Neural crest cell (in vitro differentiated cells): ENCODE measurements at regions not wholly inside any gene's neighbourhood (a gene's known extent, or its start where the extent isn't known, plus 50 kb on each side); places are given as distances from the start of the nearest gene placed in this dataset.

Experiments
- DNase-seq: peaks from one replicate; pipeline ENCODE4 v3.0.0; 2021; ENCODE audit warnings: low read depth, mixed read lengths, low spot score
- H3K27ac Mint-ChIP-seq: one replicate; pipeline ENCODE4 v1.8.0; 2021; ENCODE audit warnings: mild to moderate bottlenecking, mixed read lengths; ENCODE audit not compliant: unreplicated experiment
- H3K27me3 Mint-ChIP-seq: 2 replicates; pipeline ENCODE4 v1.8.0; 2021; ENCODE audit warnings: low read depth, mild to moderate bottlenecking, mixed read lengths
- H3K36me3 Mint-ChIP-seq: 2 replicates; pipeline ENCODE4 v1.8.0; 2021; ENCODE audit warnings: low read depth, mild to moderate bottlenecking, mixed read lengths
- H3K4me1 Mint-ChIP-seq: 2 replicates; pipeline ENCODE4 v1.8.0; 2021; ENCODE audit warnings: mixed read lengths
- H3K4me3 Mint-ChIP-seq: one replicate; pipeline ENCODE4 v1.8.0; 2021; ENCODE audit warnings: mild to moderate bottlenecking, mixed read lengths
- H3K9me3 Mint-ChIP-seq: 2 replicates; pipeline ENCODE4 v1.8.0; 2021; ENCODE audit warnings: mixed read lengths
- CTCF ChIP-seq: fragments of 200-600 bp; sonication (generic); conservative IDR thresholded peaks from 2 replicates; pipeline ENCODE4 v1.5.0; 2021; ENCODE audit warnings: antibody characterized with exemption, mild to moderate bottlenecking

DNA sequence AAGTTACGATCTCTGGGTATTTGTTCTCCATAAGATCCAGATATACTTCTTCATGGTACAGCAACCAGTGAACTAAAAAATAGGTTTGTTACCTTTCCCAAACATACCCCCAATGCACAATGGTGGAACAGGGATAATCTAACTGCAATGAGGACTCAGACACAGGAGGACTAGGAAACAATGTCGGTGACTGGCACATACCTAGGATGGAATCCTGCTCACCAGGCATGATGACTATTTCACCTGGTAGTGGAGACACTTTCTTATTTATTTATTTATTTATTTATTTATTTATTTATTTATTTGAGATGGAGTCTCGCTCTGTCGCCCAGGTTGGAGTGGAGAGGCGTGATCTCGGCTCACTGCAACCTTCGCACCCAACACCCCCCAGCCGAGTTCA, 159.9 kb upstream of the CCNH start:
- DNase-seq = no peak
- H3K27ac Mint-ChIP-seq = no peak overlapping the region
- no peaks in the 10 kb centered on the region for H3K9me3 Mint-ChIP-seq
- no peaks in the 10 kb centered on the region for H3K27me3 Mint-ChIP-seq
- H3K36me3 Mint-ChIP-seq = no peaks in the 10 kb centered on the region
- TF ChIP-seq CTCF = no peak
- H3K4me1 Mint-ChIP-seq = peaks cover 4% of the 10 kb centered on the region
- H3K4me3 Mint-ChIP-seq = no peak overlapping the region

GRCh38 chr5:87572090-87572489, 159.4 kb upstream of the CCNH start:
- no peak for TF ChIP-seq CTCF

DNA sequence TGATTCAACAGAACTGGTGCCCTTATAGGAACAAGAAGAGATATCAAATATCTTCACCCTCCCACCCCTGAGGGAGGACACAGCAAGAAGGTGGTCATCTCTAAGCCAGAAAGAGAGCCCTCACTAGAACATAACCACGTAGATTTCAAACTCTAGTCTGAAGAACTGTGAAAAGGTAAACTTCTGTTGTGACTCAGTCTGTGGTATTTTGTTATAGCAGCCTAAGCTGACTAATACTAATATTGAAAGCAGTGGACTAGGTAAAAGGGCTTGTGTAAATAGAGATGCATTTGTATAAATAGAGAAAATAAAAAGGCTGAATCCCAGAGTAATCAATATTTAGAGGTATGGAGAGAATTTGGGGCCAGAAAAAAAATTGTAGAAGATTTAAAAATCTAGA, 157.6 kb upstream of the CCNH start:
- Mint-ChIP-seq H3K27ac (no peak overlapping the region), H3K4me3 (no peak overlapping the region), H3K9me3 (no peaks in the 10 kb centered on the region), H3K27me3 (no peaks in the 10 kb centered on the region), H3K4me1 (no peaks in the 10 kb centered on the region), H3K36me3 (no peaks in the 10 kb centered on the region)
- TF ChIP-seq CTCF = no peak
- DNase-seq = no peak

More at GRCh38 chr5:87572090-87572489, 159.4 kb upstream of the CCNH start:
- H3K27ac Mint-ChIP-seq = no peak overlapping the region
- no peaks in the 10 kb centered on the region for H3K27me3 Mint-ChIP-seq
- no peak for DNase-seq
- H3K36me3 Mint-ChIP-seq = no peaks in the 10 kb centered on the region
- H3K4me1 Mint-ChIP-seq = peaks cover 4% of the 10 kb centered on the region
- H3K4me3 Mint-ChIP-seq = no peak overlapping the region
- H3K9me3 Mint-ChIP-seq = no peaks in the 10 kb centered on the region

GRCh38 chr5:87562068-87562467, 149.3 kb upstream of the CCNH start:
- no peak overlapping the region for H3K27ac Mint-ChIP-seq
- TF ChIP-seq CTCF = no peak
- H3K9me3 Mint-ChIP-seq = peaks cover 8% of the 10 kb centered on the region
- H3K4me1 Mint-ChIP-seq = no peaks in the 10 kb centered on the region
- DNase-seq = no peak
- H3K27me3 Mint-ChIP-seq = no peaks in the 10 kb centered on the region
- no peaks in the 10 kb centered on the region for H3K36me3 Mint-ChIP-seq
- H3K4me3 Mint-ChIP-seq = no peak overlapping the region

GRCh38 chr5:87560528-87560927, 147.8 kb upstream of the CCNH start:
- Mint-ChIP-seq H3K27me3 (no peaks in the 10 kb centered on the region), H3K36me3 (no peaks in the 10 kb centered on the region), H3K27ac (no peak overlapping the region), H3K9me3 (peaks cover 8% of the 10 kb centered on the region), H3K4me3 (no peak overlapping the region), H3K4me1 (no peaks in the 10 kb centered on the region)
- no peak for DNase-seq
- TF ChIP-seq CTCF = no peak

DNA sequence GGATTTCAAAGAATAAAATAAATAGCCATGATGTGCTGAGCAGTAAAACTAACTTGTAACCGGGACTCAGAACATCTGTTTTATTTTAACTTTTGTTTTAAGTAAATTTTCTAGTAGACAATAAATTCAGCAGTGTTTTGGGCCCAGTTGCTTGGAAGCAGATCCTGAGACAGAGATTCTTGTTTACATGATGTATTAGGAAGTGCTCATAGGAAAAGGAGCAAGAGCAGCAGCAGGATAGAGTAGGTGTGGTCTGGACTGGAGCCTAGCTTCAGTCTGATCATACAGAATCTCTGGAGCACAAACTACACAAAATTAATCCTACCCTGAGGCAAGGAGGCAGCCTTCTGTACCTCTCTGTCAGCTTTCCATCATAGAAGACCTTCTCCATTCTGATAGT, 139.2 kb upstream of the CCNH start:
- DNase-seq = no peak
- H3K27me3 Mint-ChIP-seq = no peaks in the 10 kb centered on the region
- H3K36me3 Mint-ChIP-seq = no peaks in the 10 kb centered on the region
- H3K9me3 Mint-ChIP-seq = peaks cover 8% of the 10 kb centered on the region
- H3K4me1 Mint-ChIP-seq = no peaks in the 10 kb centered on the region
- no peak overlapping the region for H3K27ac Mint-ChIP-seq
- H3K4me3 Mint-ChIP-seq = no peak overlapping the region
- TF ChIP-seq CTCF = no peak
